HL-60 (cell line): ENCODE measurements at regions not wholly inside any gene's neighbourhood (a gene's known extent, or its start where the extent isn't known, plus 50 kb on each side); places are given as distances from the start of the nearest gene placed in this dataset.

Experiments
- DNase-seq, 2 experiments: peaks; one replicate each; pipeline ENCODE4 v3.0.0-alpha.2; 2010 to 2020; ENCODE audit warnings: low read depth in 1 of 2, low spot score in 1 of 2
- H3K27ac ChIP-seq: fragments of 250-450 bp; sonication (Bioruptor Pico); replicated peaks from 2 replicates; pipeline ENCODE4 v1.5.1; 2020; ENCODE audit warnings: mild to moderate bottlenecking, moderate library complexity
- H3K27me3 ChIP-seq: fragments of 250-450 bp; sonication (Bioruptor Pico); 2 replicates; pipeline ENCODE4 v1.5.1; 2021; ENCODE audit warnings: mild to moderate bottlenecking, moderate library complexity; ENCODE audit not compliant: insufficient read depth, poor library complexity, severe bottlenecking
- H3K4me3 ChIP-seq: replicated peaks from 2 replicates; pipeline ENCODE4 v1.5.1; 2011; ENCODE audit warnings: mild to moderate bottlenecking, control low read depth, low read length; ENCODE audit not compliant: insufficient read depth
- GABPA ChIP-seq: IDR thresholded peaks from 2 replicates; pipeline ENCODE4 v1.6.1; 2012; ENCODE audit warnings: low read depth
- POLR2AphosphoS5 ChIP-seq: IDR thresholded peaks from 2 replicates; pipeline ENCODE4 v1.6.1; 2012; ENCODE audit warnings: low read depth
- REST ChIP-seq: IDR thresholded peaks from 2 replicates; pipeline ENCODE4 v1.6.1; 2012; ENCODE audit warnings: low read depth; ENCODE audit not compliant: insufficient replicate concordance
- SPI1 ChIP-seq: IDR thresholded peaks from 2 replicates; pipeline ENCODE4 v1.6.1; 2012; ENCODE audit warnings: low read depth, mild to moderate bottlenecking, borderline replicate concordance
- TF ChIP-seq, protein P1 (sequence below): IDR thresholded peaks from one replicate; pipeline ENCODE4 v1.5.1; 2011; ENCODE audit warnings: low read length, control low read depth, inconsistent platforms; ENCODE audit not compliant: insufficient read depth

- Histone ChIP-seq H3K27ac (no peak overlapping the region), H3K4me3 (no peak overlapping the region), H3K27me3 (no peaks in the 10 kb centered on the region)
- DNase-seq, result no peak
- no peak for TF ChIP-seq POLR2AphosphoS5
- TF ChIP-seq, protein P1, sequence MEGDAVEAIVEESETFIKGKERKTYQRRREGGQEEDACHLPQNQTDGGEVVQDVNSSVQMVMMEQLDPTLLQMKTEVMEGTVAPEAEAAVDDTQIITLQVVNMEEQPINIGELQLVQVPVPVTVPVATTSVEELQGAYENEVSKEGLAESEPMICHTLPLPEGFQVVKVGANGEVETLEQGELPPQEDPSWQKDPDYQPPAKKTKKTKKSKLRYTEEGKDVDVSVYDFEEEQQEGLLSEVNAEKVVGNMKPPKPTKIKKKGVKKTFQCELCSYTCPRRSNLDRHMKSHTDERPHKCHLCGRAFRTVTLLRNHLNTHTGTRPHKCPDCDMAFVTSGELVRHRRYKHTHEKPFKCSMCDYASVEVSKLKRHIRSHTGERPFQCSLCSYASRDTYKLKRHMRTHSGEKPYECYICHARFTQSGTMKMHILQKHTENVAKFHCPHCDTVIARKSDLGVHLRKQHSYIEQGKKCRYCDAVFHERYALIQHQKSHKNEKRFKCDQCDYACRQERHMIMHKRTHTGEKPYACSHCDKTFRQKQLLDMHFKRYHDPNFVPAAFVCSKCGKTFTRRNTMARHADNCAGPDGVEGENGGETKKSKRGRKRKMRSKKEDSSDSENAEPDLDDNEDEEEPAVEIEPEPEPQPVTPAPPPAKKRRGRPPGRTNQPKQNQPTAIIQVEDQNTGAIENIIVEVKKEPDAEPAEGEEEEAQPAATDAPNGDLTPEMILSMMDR, result no peak
- TF ChIP-seq REST, result no peak
- TF ChIP-seq GABPA, result no peak
- TF ChIP-seq SPI1, result no peak
Observed at GRCh38 chr1:29801003-29801402, 564.7 kb downstream of the PTPRU start.

DNA sequence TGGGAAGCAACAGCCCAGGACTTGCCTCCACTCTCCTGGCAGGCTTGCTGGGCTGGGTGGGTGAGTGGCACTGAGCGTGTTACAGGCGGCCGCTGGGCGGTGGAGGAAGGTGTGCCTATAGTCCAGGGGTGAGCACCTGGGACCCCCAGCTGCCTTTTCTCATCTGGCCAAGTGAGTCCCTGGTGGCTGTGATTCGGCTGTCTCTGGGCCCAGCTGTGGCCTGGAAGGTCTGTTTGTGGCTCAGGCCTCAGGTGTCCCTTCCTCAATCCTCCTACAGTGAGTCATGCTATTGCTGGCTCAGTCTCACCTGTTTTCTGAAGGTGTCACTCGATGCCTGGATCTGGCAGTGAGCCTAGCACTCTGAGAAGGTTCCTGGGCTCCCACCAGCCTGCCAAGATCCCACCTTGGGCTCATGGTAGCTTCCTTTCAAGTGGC, 564.2 kb downstream of the PTPRU start:
- Histone ChIP-seq H3K27ac (no peak overlapping the region), H3K4me3 (no peak overlapping the region), H3K27me3 (no peaks in the 10 kb centered on the region)
- DNase-seq, result no peak
- TF ChIP-seq SPI1 (no peak), POLR2AphosphoS5 (no peak), GABPA (no peak), REST (no peak)
- TF ChIP-seq, protein P1, result no peak

DNA sequence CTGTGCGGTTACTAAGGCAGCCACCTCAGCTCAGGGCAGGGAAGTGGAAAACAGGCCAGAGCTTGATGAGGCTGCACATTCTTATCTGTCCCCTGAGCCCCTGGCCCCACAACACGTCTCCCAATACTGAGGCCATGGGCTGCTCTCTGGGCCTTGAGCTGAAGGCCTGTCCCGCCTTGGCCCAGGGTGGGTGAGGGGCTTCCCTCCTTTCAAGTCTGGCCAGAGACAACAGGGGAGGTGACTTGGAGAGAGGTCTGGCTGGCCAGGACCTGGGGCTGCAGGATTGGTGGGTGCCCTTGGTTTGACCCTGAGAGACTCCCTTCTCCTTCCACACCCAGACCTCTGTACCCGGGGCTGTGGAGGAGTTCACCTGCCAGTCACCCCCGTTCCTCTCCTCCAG, 563.8 kb downstream of the PTPRU start:
- DNase-seq, result no peak
- Histone ChIP-seq H3K27me3 (no peaks in the 10 kb centered on the region), H3K4me3 (no peak overlapping the region), H3K27ac (no peak overlapping the region)
- no peak for TF ChIP-seq POLR2AphosphoS5
- TF ChIP-seq REST, result no peak
- TF ChIP-seq GABPA, result no peak
- TF ChIP-seq, protein P1, result no peak
- TF ChIP-seq SPI1, result no peak
